GM10266 (cell line): ENCODE measurements at regions not wholly inside any gene's neighbourhood (a gene's known extent, or its start where the extent isn't known, plus 50 kb on each side); places are given as distances from the start of the nearest gene placed in this dataset.

Experiments
- DNase-seq: peaks from one replicate; pipeline ENCODE4 v3.0.0; 2012; ENCODE audit errors: extremely low spot score
- CTCF ChIP-seq: IDR thresholded peaks from 2 replicates; pipeline ENCODE4 v1.5.1; 2012; ENCODE audit warnings: mild to moderate bottlenecking, low read depth; ENCODE audit not compliant: control insufficient read depth, insufficient read depth; ENCODE audit errors: missing control alignments

GRCh38 chr2:66689456-66690051, 254.6 kb downstream of the MEIS1 start:
- TF ChIP-seq CTCF = no peak
- no peak for DNase-seq

GRCh38 chr2:66691031-66691965, 256.4 kb downstream of the MEIS1 start:
- no peak for TF ChIP-seq CTCF
- no peak for DNase-seq

- no peak for TF ChIP-seq CTCF
- DNase-seq = no peak
Observed at GRCh38 chr2:66692521-66693054, 257.7 kb downstream of the MEIS1 start.

- TF ChIP-seq CTCF = no peak
- no peak for DNase-seq
Observed at GRCh38 chr2:66693076-66693965, 258.4 kb downstream of the MEIS1 start.

- no peak for DNase-seq
- TF ChIP-seq CTCF = no peak
Observed at GRCh38 chr2:66694087-66694860, 259.3 kb downstream of the MEIS1 start.

- no peak for TF ChIP-seq CTCF
- no peak for DNase-seq
Observed at GRCh38 chr2:66695226-66695735, 260.4 kb downstream of the MEIS1 start.
